Natural killer cell (primary cell): ENCODE measurements at regions not wholly inside any gene's neighbourhood (a gene's known extent, or its start where the extent isn't known, plus 50 kb on each side); places are given as distances from the start of the nearest gene placed in this dataset.

ENCODE experiments used
- ATAC-seq, 3 donors: fragments of 150-1000 bp in 2 of 3; fragments of 200-7000 bp in 1 of 3; cut with Tn5 transposase; 1 replicate in 1 of 3; 2 replicates in 2 of 3; pipeline ENCODE4 v1.10.0; 2021; ENCODE audit warnings: mild to moderate bottlenecking in 2 of 3, moderate library complexity in 2 of 3
- DNase-seq, 2 donors: peaks; one replicate each; pipeline versions ENCODE4 v3.0.0 to v3.0.0-alpha.2; 2013 to 2021; ENCODE audit warnings: mixed read lengths in 1 of 2
- H3K27ac ChIP-seq: one replicate; pipeline ENCODE4 v1.5.1; 2013; ENCODE audit warnings: mild to moderate bottlenecking, low read length
- H3K27me3 ChIP-seq: one replicate; pipeline ENCODE4 v1.6.1; 2013; ENCODE audit warnings: low read length; ENCODE audit not compliant: control insufficient read depth, insufficient read depth
- H3K36me3 ChIP-seq: one replicate; pipeline ENCODE4 v1.6.1; 2013; ENCODE audit warnings: low read length; ENCODE audit not compliant: control insufficient read depth, insufficient read depth
- H3K4me1 ChIP-seq: one replicate; pipeline ENCODE4 v1.6.1; 2013; ENCODE audit warnings: low read length; ENCODE audit not compliant: control insufficient read depth, insufficient read depth
- H3K4me3 ChIP-seq: one replicate; pipeline ENCODE4 v1.5.1; 2013; ENCODE audit warnings: low read length
- H3K9me3 ChIP-seq: one replicate; pipeline ENCODE4 v1.6.1; 2013; ENCODE audit warnings: low read length; ENCODE audit not compliant: control insufficient read depth, insufficient read depth
- H3K27ac Mint-ChIP-seq, 2 donors: one replicate each; pipeline ENCODE4 v1.8.0; 2022; ENCODE audit warnings: mild to moderate bottlenecking in 2 of 2, mixed read lengths in 2 of 2, moderate library complexity in 1 of 2
- H3K27me3 Mint-ChIP-seq, 2 donors: one replicate each; pipeline ENCODE4 v1.8.0; 2022; ENCODE audit warnings: low read depth in 2 of 2, mixed read lengths in 2 of 2
- H3K36me3 Mint-ChIP-seq: one replicate; pipeline ENCODE4 v1.8.0; 2022; ENCODE audit warnings: mixed read lengths
- H3K4me1 Mint-ChIP-seq, 2 donors: one replicate each; pipeline ENCODE4 v1.8.0; 2022; ENCODE audit warnings: mixed read lengths in 2 of 2
- H3K4me3 Mint-ChIP-seq: one replicate; pipeline ENCODE4 v1.8.0; 2022; ENCODE audit warnings: mild to moderate bottlenecking, moderate library complexity, mixed read lengths
- H3K9me3 Mint-ChIP-seq, 2 donors: one replicate each; pipeline ENCODE4 v1.8.0; 2022; ENCODE audit warnings: mixed read lengths in 2 of 2
- WGBS: methylation state at CpG from one replicate; pipeline ENCODE4 v1.1.7; 2013; ENCODE audit warnings: missing lambda C conversion rate; ENCODE audit not compliant: insufficient coverage; 5-methylcytosine and 5-hydroxymethylcytosine counted together
- intact Hi-C: fragments of 100-400 bp; cut with micrococcal nuclease; formaldehyde crosslinking; loops from one replicate; pipeline ENCODE4 v1.14.2; 2022
- TF ChIP-seq, protein P1 (sequence below): fragments of 200-600 bp; IDR thresholded peaks from one replicate; pipeline ENCODE4 v1.8.0; 2022; ENCODE audit warnings: antibody characterized with exemption

DNA sequence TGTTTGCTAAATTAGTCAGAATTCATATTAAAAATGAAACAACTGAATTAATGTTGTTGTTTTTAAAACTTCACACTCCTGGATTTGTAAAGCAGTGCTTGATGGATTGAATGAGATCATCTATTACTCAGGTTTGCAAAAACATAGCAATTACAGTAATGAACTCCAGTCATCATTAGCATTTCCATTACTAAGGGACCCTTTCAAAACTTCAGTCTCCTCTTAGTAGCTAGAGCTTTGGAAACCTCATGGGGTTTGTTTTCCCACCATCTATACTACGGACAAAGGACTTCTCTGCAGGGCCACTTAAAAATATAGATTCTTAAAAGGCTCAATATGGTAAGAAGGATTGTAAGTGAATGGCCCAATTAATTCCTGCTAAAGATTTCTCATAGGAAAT is 174.5 kb upstream of the PRNP start:
- H3K9me3 Mint-ChIP-seq = no peaks in the 10 kb centered on the region
- intact Hi-C loops = no loop called here
- no CpG with 5 or more reads among the region's 1 CpG for WGBS

DNA sequence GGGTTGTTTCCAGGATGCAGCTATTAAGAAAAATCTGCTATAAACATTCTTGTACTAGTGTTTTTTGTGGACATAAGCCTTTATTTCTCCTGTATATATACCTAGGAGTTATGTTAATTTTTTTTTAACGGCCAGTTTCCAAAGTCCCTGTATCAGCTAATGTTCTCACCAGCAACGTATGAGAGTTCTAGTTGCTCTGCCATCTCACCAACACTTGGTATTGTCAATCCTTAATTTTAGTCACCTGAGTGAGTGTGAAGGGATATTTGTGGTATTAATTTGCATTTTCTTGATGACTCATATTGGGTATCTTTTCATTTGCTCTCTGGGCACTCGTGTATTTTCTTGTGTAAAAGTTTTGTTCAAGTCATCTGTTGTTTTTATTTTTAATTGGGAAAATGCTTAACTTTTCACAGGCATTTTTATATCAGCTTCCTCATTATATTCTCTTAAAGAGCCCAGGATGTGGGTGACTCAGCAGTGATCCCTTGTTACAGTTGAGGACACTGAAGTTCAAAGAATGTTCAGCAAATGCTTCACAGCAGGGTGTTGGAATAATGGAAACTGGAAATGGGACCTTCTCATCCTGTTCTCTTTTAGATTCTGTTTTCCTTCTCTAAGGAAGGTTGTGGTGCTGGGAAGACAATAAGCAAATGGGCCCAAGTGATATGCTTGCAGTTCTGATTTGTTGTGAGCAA is 176.3 kb upstream of the PRNP start:
- H3K27me3 Mint-ChIP-seq = peaks cover 24 to 53% of the 10 kb centered on the region in 2 donors

More for the DNA sequence above, 174.5 kb upstream of the PRNP start:
- Histone ChIP-seq H3K27me3 (no peaks in the 10 kb centered on the region), H3K4me3 (no peak overlapping the region), H3K36me3 (no peaks in the 10 kb centered on the region), H3K27ac (no peak overlapping the region), H3K9me3 (no peaks in the 10 kb centered on the region), H3K4me1 (no peaks in the 10 kb centered on the region)
- TF ChIP-seq, protein P1, sequence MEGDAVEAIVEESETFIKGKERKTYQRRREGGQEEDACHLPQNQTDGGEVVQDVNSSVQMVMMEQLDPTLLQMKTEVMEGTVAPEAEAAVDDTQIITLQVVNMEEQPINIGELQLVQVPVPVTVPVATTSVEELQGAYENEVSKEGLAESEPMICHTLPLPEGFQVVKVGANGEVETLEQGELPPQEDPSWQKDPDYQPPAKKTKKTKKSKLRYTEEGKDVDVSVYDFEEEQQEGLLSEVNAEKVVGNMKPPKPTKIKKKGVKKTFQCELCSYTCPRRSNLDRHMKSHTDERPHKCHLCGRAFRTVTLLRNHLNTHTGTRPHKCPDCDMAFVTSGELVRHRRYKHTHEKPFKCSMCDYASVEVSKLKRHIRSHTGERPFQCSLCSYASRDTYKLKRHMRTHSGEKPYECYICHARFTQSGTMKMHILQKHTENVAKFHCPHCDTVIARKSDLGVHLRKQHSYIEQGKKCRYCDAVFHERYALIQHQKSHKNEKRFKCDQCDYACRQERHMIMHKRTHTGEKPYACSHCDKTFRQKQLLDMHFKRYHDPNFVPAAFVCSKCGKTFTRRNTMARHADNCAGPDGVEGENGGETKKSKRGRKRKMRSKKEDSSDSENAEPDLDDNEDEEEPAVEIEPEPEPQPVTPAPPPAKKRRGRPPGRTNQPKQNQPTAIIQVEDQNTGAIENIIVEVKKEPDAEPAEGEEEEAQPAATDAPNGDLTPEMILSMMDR = no peak
- H3K27me3 Mint-ChIP-seq = peaks cover 25 to 40% of the 10 kb centered on the region in 2 donors
- no peaks in the 10 kb centered on the region for H3K4me1 Mint-ChIP-seq
- ATAC-seq (no peak), DNase-seq (no peak)
- H3K27ac Mint-ChIP-seq = no peak overlapping the region
- H3K4me3 Mint-ChIP-seq = no peak overlapping the region
- no peaks in the 10 kb centered on the region for H3K36me3 Mint-ChIP-seq

DNA sequence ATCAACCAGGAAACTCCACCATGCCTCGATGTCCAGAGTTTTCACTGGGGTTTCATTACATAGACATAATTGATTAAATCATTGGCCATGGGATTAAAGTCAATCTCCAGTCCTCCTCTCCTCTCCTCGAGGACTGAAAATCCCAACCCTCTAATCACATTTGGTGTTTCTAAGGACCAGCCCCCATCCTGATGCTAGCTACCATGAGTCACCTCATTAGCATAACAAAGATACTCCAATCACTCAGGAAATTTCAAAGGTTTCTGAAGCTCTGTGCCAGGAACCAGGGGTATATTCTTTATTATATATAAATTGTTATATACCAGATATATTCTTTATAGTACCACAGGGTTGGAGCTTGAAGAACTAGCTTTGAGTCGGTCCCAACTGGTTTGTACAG is 177.5 kb upstream of the PRNP start:
- H3K36me3 ChIP-seq = no peaks in the 10 kb centered on the region
- no peaks in the 10 kb centered on the region for H3K36me3 Mint-ChIP-seq
- no peak overlapping the region for H3K27ac Mint-ChIP-seq
- no peaks in the 10 kb centered on the region for H3K9me3 ChIP-seq
- no peaks in the 10 kb centered on the region for H3K27me3 ChIP-seq
- no peaks in the 10 kb centered on the region for H3K9me3 Mint-ChIP-seq
- no peak overlapping the region for H3K4me3 ChIP-seq
- H3K27me3 Mint-ChIP-seq = peaks cover 22 to 52% of the 10 kb centered on the region in 2 donors
- no peak overlapping the region for H3K4me3 Mint-ChIP-seq
- 96% methylated on average over 3 of the region's 3 CpGs for WGBS
- DNase-seq (no peak), ATAC-seq (no peak)
- intact Hi-C loops = no loop called here
- H3K27ac ChIP-seq = no peak overlapping the region
- H3K4me1 Mint-ChIP-seq = no peaks in the 10 kb centered on the region
- TF ChIP-seq, protein P1 = no peak
- no peaks in the 10 kb centered on the region for H3K4me1 ChIP-seq

More for the DNA sequence above, 176.3 kb upstream of the PRNP start:
- no peaks in the 10 kb centered on the region for H3K36me3 ChIP-seq
- no peak overlapping the region for H3K27ac ChIP-seq
- no peaks in the 10 kb centered on the region for H3K4me1 ChIP-seq
- 70% methylated on average over 2 of the region's 3 CpGs for WGBS
- H3K27me3 ChIP-seq = no peaks in the 10 kb centered on the region
- H3K4me1 Mint-ChIP-seq = no peaks in the 10 kb centered on the region
- DNase-seq = no peak
- ATAC-seq = no peak
- no peak overlapping the region for H3K27ac Mint-ChIP-seq
- H3K36me3 Mint-ChIP-seq = no peaks in the 10 kb centered on the region
- no peaks in the 10 kb centered on the region for H3K9me3 ChIP-seq
- no peak overlapping the region for H3K4me3 Mint-ChIP-seq
- TF ChIP-seq, protein P1 = no peak
- no peaks in the 10 kb centered on the region for H3K9me3 Mint-ChIP-seq
- H3K4me3 ChIP-seq = no peak overlapping the region
- intact Hi-C loops = no loop called here

DNA sequence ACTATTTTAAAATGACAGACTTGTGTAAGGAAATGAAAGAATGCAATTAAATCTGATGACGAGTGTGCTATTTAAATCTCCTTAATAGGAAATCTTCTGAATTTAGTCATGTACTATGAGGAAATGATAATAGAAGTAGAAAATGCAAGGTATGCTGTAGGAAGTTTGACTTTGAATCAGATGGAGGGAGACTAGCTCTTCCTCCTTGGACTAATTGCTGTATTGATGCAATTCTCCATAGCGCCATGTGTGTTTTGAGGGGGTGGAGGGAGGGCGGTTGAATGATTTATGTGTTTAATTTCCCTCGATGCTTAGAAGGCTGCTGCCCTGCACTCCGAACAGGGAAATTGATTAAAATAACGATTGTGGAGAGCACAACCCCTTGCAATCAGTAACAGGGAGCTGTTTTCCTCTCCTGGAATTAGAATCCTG is 179.0 kb upstream of the PRNP start:
- no peak overlapping the region for H3K4me3 Mint-ChIP-seq
- no peaks in the 10 kb centered on the region for H3K9me3 Mint-ChIP-seq
- no peaks in the 10 kb centered on the region for H3K36me3 ChIP-seq
- no peaks in the 10 kb centered on the region for H3K4me1 Mint-ChIP-seq
- no peak overlapping the region for H3K4me3 ChIP-seq
- H3K9me3 ChIP-seq = no peaks in the 10 kb centered on the region
- no peak for DNase-seq
- TF ChIP-seq, protein P1 = no peak
- no peak overlapping the region for H3K27ac ChIP-seq
- intact Hi-C loops = no loop called here
- no peaks in the 10 kb centered on the region for H3K4me1 ChIP-seq
- no peak for ATAC-seq
- H3K27me3 Mint-ChIP-seq = peaks cover 15 to 46% of the 10 kb centered on the region in 2 donors
- 53% methylated on average over 5 of the region's 6 CpGs for WGBS
- no peak overlapping the region for H3K27ac Mint-ChIP-seq
- no peaks in the 10 kb centered on the region for H3K36me3 Mint-ChIP-seq
- no peaks in the 10 kb centered on the region for H3K27me3 ChIP-seq
